Glutamatergic neuron (in vitro differentiated cells): ENCODE measurements at regions not wholly inside any gene's neighbourhood (a gene's known extent, or its start where the extent isn't known, plus 50 kb on each side); places are given as distances from the start of the nearest gene placed in this dataset.

Source experiments
- DNase-seq: peaks from one replicate; pipeline ENCODE4 v3.0.0; 2022
- H3K27ac Mint-ChIP-seq: one replicate; pipeline ENCODE4 v1.8.0; 2020; ENCODE audit warnings: mild to moderate bottlenecking, mixed read lengths, inconsistent platforms; ENCODE audit not compliant: unreplicated experiment
- H3K27me3 Mint-ChIP-seq: one replicate; pipeline ENCODE4 v1.8.0; 2020; ENCODE audit warnings: mild to moderate bottlenecking, moderate library complexity, mixed read lengths, inconsistent platforms; ENCODE audit not compliant: unreplicated experiment
- H3K36me3 Mint-ChIP-seq: one replicate; pipeline ENCODE4 v1.8.0; 2020; ENCODE audit warnings: mild to moderate bottlenecking, mixed read lengths, inconsistent platforms; ENCODE audit not compliant: unreplicated experiment
- H3K4me1 Mint-ChIP-seq: one replicate; pipeline ENCODE4 v1.8.0; 2020; ENCODE audit warnings: mild to moderate bottlenecking, low read depth, mixed read lengths, inconsistent platforms; ENCODE audit not compliant: unreplicated experiment
- H3K4me3 Mint-ChIP-seq: one replicate; pipeline ENCODE4 v1.8.0; 2020; ENCODE audit warnings: mild to moderate bottlenecking, mixed read lengths, inconsistent platforms; ENCODE audit not compliant: unreplicated experiment
- H3K9me3 Mint-ChIP-seq: one replicate; pipeline ENCODE4 v1.8.0; 2020; ENCODE audit warnings: mild to moderate bottlenecking, moderate library complexity, mixed read lengths, inconsistent platforms; ENCODE audit not compliant: unreplicated experiment
- CTCF ChIP-seq: fragments of 200-600 bp; sonication (generic); IDR thresholded peaks from one replicate; pipeline ENCODE4 v1.5.0; 2021; ENCODE audit not compliant: partially characterized antibody, unreplicated experiment

GRCh38 chr18:38262661-38263060 lies 697.1 kb upstream of the CELF4 start:
- no peaks in the 10 kb centered on the region for H3K4me1 Mint-ChIP-seq
- H3K27me3 Mint-ChIP-seq: no peaks in the 10 kb centered on the region
- no peak for TF ChIP-seq CTCF
- no peak for DNase-seq
- no peak overlapping the region for H3K4me3 Mint-ChIP-seq
- no peaks in the 10 kb centered on the region for H3K9me3 Mint-ChIP-seq
- H3K36me3 Mint-ChIP-seq: no peaks in the 10 kb centered on the region
- H3K27ac Mint-ChIP-seq: no peak overlapping the region

GRCh38 chr18:38257661-38258060 lies 692.1 kb upstream of the CELF4 start:
- H3K4me1 Mint-ChIP-seq: no peaks in the 10 kb centered on the region
- DNase-seq: no peak
- no peaks in the 10 kb centered on the region for H3K9me3 Mint-ChIP-seq
- no peak overlapping the region for H3K4me3 Mint-ChIP-seq
- H3K36me3 Mint-ChIP-seq: no peaks in the 10 kb centered on the region
- no peaks in the 10 kb centered on the region for H3K27me3 Mint-ChIP-seq
- TF ChIP-seq CTCF: no peak
- H3K27ac Mint-ChIP-seq: no peak overlapping the region

GRCh38 chr18:38256366-38256765 lies 690.8 kb upstream of the CELF4 start:
- DNase-seq: no peak
- Mint-ChIP-seq H3K36me3 (no peaks in the 10 kb centered on the region), H3K27me3 (no peaks in the 10 kb centered on the region), H3K4me3 (no peak overlapping the region), H3K9me3 (no peaks in the 10 kb centered on the region), H3K4me1 (no peaks in the 10 kb centered on the region), H3K27ac (no peak overlapping the region)
- TF ChIP-seq CTCF: no peak

GRCh38 chr18:38250971-38251370 lies 685.4 kb upstream of the CELF4 start:
- Mint-ChIP-seq H3K27me3 (no peaks in the 10 kb centered on the region), H3K36me3 (no peaks in the 10 kb centered on the region), H3K4me3 (no peak overlapping the region), H3K4me1 (no peaks in the 10 kb centered on the region), H3K9me3 (no peaks in the 10 kb centered on the region), H3K27ac (no peak overlapping the region)
- no peak for TF ChIP-seq CTCF
- no peak for DNase-seq

- no peak for DNase-seq
- Mint-ChIP-seq H3K27me3 (no peaks in the 10 kb centered on the region), H3K9me3 (no peaks in the 10 kb centered on the region), H3K4me1 (no peaks in the 10 kb centered on the region), H3K36me3 (no peaks in the 10 kb centered on the region), H3K4me3 (no peak overlapping the region), H3K27ac (no peak overlapping the region)
- TF ChIP-seq CTCF: no peak
Observed at GRCh38 chr18:38244480-38244879, 678.9 kb upstream of the CELF4 start.
